Tongue (tissue), 1 donor: ENCODE measurements at regions not wholly inside any gene's neighbourhood (a gene's known extent, or its start where the extent isn't known, plus 50 kb on each side); places are given as distances from the start of the nearest gene placed in this dataset.
"Not testable (repeated sequence)": the region's sequence is repeated elsewhere in the genome, so short reads cannot be mapped to it uniquely, and the experiment has no call there.

Source experiments
- DNase-seq: peaks from one replicate; pipeline ENCODE4 v3.0.0-alpha.2; 2015

DNA sequence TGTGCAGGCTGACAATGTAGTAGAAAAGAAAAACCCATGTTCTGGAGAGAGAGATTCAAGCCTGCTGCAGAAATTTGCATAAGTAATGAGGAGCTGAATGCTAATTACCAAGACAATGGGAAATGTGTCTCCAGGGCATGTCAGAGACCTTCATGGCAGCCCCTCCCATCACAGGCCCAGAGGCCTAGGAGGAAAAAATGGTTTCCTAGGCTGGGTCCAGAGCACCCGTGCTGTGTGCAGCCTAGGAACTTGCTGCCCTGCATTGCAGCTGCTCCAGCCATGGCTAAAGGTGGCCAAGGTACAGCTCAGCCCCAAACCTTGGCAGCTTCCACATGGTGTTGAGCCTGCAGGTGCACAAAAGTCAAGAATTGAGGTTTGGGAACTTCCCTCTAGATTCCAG is 402.3 kb downstream of the PRR32 start:
- DNase-seq, result not testable (repeated sequence)

DNA sequence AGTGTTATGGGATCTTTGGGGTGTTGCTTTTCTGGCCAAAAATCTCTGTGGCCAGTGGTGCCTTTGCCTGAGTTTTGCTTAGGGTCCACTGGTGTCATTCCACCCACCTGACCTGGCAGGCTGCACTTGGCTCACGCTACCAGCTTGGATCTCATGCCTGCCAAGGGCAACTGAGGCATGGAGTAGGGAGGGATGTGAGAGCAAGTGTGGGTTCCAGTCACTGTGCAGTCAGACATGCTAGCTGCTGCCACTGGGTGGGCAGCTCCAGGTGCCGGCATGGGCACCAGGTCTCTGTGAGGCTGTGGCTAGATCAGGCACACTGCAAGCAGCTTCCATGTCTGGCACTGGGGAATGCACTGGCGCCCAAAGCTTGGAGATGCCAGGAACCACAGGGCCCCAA is 424.1 kb downstream of the PRR32 start:
- no peak for DNase-seq

DNA sequence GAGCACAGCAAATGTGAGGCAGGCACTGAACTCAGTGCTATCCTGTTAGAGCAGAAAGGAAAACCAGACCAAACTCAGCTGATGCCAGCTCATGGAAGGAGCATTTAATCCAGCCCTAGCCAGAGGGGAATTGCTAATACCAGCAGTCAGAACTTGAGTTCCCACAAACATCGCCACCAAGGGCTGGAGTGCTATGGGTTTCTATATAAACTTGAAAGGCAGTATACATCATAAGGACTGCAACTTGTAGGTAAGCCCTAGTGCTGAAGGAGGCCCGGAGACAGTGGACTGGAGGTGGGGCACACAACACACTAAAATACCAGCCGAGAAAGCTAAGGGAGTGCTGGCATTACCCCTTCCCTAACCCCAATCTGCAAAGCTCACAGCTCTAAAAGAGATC is 440.2 kb downstream of the PRR32 start:
- no peak for DNase-seq

DNA sequence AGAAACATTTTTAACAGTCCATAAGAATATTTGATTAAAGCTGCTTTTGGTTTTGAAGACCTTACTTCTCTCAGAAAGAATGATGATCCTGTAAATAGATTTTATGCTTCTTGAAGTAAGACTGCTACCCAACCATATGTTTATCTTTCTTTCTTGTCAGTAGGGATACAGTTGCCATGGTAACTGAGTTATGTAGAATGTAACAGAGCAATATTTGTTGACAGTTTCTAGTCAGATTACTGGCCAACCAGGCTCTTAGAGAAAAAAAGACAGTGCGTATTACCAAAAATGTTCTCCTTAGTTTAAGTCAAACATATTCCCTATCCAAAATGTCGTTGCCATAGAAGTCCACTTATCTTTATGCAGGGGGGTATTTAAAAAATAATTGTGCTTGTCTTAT is 456.8 kb downstream of the PRR32 start:
- DNase-seq, result no peak

DNA sequence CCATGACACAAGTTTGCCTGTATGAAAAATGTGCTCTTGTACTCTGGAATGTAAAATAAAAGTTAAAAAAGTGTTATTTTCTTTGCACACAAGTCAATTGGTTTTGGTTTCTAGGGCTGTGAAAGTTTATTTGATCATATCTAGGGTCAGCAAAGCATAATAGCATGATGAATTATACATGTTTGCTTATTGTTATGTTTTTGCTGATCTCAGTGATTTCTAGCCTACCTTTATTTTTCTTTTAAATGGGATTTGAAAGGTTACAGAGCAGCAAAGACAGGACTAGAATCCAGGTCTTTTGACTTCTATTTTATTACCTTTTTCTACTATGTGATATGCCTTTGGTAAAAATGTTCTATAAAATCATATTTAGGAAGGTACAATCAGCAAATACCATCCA is 481.0 kb downstream of the PRR32 start:
- DNase-seq, result no peak

DNA sequence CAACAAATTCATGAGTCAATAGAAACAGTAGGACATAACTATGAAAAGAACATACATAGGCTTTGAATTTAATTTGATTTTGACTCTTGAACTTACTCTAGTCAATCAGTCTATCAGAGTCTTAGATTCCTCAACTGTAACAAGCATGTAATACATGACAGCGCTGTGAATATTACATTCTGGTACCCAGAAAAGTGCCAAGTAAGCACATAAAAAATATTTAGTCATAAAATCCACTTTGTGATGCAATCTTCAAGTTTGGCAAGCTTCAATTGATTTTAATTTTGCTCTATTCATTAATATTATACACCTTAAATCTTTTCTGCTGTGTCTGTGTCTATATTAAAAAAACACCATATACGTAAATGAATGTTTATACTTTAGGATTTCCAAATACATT is 483.3 kb downstream of the PRR32 start:
- DNase-seq, result no peak

DNA sequence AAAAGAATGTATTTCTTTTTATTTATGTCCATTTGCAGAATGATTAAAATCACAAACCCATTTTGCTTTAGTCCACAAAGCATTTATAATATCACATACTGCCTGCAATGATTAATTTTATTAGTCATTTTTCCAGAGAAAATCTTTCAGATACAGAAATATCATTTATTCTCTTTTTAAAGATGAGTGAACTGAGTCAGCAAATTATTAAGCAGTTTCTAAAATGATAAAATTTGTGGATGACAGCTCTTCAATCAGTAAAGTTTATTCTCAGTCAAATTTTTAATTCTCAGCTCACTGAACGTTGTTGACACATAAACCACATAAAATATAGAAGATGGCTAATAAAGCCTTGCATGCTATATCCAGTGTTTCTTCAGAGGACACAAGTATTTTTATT is 485.5 kb downstream of the PRR32 start:
- DNase-seq, result no peak

DNA sequence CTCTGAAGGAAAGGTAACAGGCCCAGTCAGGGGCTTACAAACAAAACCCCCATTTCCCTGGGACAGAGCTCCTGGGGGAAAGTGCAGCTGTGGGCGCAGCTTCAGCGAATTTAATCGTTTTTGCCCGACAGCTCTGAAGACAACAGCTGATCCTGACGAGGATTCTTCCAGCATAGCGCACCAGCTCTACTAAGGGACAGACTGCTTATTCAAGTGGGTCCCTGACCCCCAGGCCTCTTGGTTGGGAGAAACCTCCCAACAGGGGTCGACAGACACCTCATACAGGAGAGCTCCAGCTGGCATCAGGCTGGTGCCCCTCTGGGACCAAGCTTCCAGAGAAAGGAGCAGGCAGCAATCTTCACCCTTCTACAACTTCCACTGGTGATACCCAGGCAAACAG is 486.7 kb downstream of the PRR32 start:
- DNase-seq, result no peak

DNA sequence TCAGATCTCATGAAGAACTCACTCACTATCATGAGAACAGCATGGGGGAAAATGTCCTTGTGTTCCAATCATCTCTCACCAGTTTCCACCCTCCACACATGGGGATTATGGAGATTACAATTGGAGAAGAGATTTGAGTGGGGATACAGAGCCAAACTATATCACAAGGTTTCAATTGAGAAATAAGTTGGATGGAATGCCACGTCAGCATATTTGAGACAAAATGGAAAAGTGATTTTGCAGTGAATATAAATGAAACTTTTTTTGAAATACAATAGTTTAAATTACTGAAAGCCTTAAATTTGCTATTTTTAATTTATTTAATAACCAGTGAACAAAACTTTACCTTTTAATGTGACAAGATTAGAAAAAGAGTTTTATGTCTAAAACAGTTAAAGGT is 494.1 kb downstream of the PRR32 start:
- DNase-seq, result no peak

DNA sequence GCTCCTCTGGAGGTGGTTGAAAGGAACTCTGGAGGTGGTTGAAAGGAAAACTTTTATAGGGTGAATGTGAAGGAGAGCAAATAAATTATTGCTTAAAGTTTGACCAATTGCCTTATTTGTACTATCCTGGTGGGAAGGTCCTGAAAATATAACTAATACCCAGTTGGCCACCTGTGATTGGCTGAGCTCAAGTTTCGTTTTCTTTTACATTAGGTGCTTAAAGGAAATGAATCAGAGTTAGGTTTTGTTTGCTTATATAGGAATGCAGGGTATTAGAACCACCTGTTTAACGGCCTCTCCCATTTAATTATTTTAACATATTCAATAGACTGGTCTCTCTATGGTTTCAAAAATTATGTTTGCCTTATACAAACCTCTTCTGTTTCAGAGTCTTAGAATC is 497.6 kb downstream of the PRR32 start:
- DNase-seq, result no peak

DNA sequence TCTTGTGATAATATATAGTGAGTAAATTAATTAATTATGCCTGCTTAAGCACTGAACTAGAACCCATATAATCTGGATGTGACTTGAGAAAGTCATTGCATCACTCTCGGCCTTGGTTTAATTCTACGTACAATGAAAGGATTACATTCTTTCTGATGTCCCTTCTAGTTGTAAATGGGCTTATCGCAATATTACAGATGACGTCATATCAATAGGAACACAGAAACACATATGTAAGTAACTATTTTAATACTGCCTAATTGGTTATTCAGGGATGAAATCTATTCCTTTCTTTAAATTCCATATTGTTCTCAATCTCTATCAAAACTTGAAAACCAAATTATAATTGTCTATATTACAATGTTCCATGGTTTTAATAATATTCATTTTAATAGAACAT is 504.6 kb downstream of the PRR32 start:
- DNase-seq, result no peak
